ENCODE measurements at regions not wholly inside any gene's neighbourhood (a gene's known extent, or its start where the extent isn't known, plus 50 kb on each side); places are given as distances from the start of the nearest gene placed in this dataset.
A peak's percentile ranks its signal among the peaks of the same experiment; 100 is the strongest.

GRCh38 chr14:85417396-85417795, 112.5 kb upstream of the FLRT2 start:
- H3K4me1 ChIP-seq, result peaks cover 4 to 63% (median 31%) of the 10 kb centered on the region in 10 experiments; a peak in 17 of 20 replicates
- no peak for TF ChIP-seq Cebpa-rat (IDR thresholded peaks at IDR 0.05)
- peak overlapping the region in 6 of 11 experiments; percentile 10 to 75 (median 55); a peak in 8 of 22 replicates for H3K27ac ChIP-seq

GRCh38 chr14:85418721-85419120, 111.2 kb upstream of the FLRT2 start:
- no peak overlapping the region for H3K9ac ChIP-seq
- no peak for TF ChIP-seq Cebpa-rat (IDR thresholded peaks at IDR 0.05)
- H4K20me1 ChIP-seq, result no peaks in the 10 kb centered on the region
- H3K4me1 ChIP-seq, result peaks cover 4 to 58% (median 31%) of the 10 kb centered on the region in 10 experiments; a peak in 17 of 20 replicates
- H3K9me3 ChIP-seq (replicated peaks in 1 of 11), result peaks cover 0 to 10% (median 0%) of the 10 kb centered on the region in 11 experiments; a peak in 2 of 22 replicates
- H3K27ac ChIP-seq, result no peak overlapping the region
- H3K27me3 ChIP-seq, result no peaks in the 10 kb centered on the region
- H3K4me2 ChIP-seq, result no peak overlapping the region
- H3K36me3 ChIP-seq, result no peaks in the 10 kb centered on the region
- H3K4me3 ChIP-seq, result no peak overlapping the region

More at GRCh38 chr14:85417396-85417795, 112.5 kb upstream of the FLRT2 start:
- no peaks in the 10 kb centered on the region for H4K20me1 ChIP-seq
- no peaks in the 10 kb centered on the region for H3K27me3 ChIP-seq
- H3K9me3 ChIP-seq (replicated peaks in 1 of 11), result peaks cover 0 to 10% (median 0%) of the 10 kb centered on the region in 11 experiments; a peak in 2 of 22 replicates
- peak overlapping the region in 6 of 11 experiments; percentile 29 to 64 (median 44); a peak in 10 of 22 replicates for H3K4me2 ChIP-seq
- H3K9ac ChIP-seq, result no peak overlapping the region
- H3K4me3 ChIP-seq, result no peak overlapping the region
- no peaks in the 10 kb centered on the region for H3K36me3 ChIP-seq

- TF ChIP-seq Cebpa-rat (IDR thresholded peaks at IDR 0.05), result no peak
- H3K4me1 ChIP-seq, result peaks cover 4 to 46% (median 16%) of the 10 kb centered on the region in 10 experiments; a peak in 13 of 20 replicates
- H3K4me3 ChIP-seq, result no peak overlapping the region
- no peaks in the 10 kb centered on the region for H3K36me3 ChIP-seq
- H3K9me3 ChIP-seq (replicated peaks in 1 of 11), result peaks cover 0 to 2% (median 0%) of the 10 kb centered on the region in 11 experiments; a peak in 1 of 22 replicates
- H3K9ac ChIP-seq, result no peak overlapping the region
- no peak overlapping the region for H3K4me2 ChIP-seq
- H3K27me3 ChIP-seq, result no peaks in the 10 kb centered on the region
- no peaks in the 10 kb centered on the region for H4K20me1 ChIP-seq
- H3K27ac ChIP-seq, result no peak overlapping the region
Observed at GRCh38 chr14:85420278-85420677, 109.7 kb upstream of the FLRT2 start.

DNA sequence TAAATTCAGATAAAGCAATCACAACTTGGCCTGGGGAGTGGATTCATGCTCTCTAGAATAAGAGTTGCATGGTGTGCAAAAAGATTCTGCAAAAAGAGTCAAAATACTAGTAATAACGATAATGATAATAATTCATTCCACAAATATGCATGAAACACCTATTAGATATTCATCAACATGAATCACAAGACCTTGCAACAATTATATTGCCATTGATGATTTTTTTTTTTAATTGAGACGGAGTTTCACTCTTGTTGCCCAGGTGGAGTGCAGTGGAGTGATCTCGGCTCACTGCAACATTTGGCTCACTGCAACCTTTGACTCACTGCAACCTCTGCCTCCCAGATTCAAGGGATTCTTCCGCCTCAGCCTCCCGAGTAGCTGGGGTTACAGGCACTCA, 109.2 kb upstream of the FLRT2 start:
- H3K27me3 ChIP-seq, result no peaks in the 10 kb centered on the region
- H3K9me3 ChIP-seq (replicated peaks in 1 of 11), result no peaks in the 10 kb centered on the region
- peak overlapping the region in 1 of 11 experiments; percentile 69; a peak in 1 of 22 replicates for H3K4me2 ChIP-seq
- TF ChIP-seq Cebpa-rat (IDR thresholded peaks at IDR 0.05), result no peak
- H3K27ac ChIP-seq, result peak overlapping the region in 1 of 11 experiments; percentile 37; a peak in 2 of 22 replicates
- no peaks in the 10 kb centered on the region for H3K36me3 ChIP-seq
- no peak overlapping the region for H3K9ac ChIP-seq
- H3K4me3 ChIP-seq, result no peak overlapping the region
- peaks cover 4 to 47% (median 13%) of the 10 kb centered on the region in 10 experiments; a peak in 13 of 20 replicates for H3K4me1 ChIP-seq
- H4K20me1 ChIP-seq, result no peaks in the 10 kb centered on the region

- TF ChIP-seq Cebpa-rat (IDR thresholded peaks at IDR 0.05), result no peak
- peak overlapping the region in 4 of 11 experiments; percentile 6 to 69 (median 38); a peak in 6 of 22 replicates for H3K4me2 ChIP-seq
Observed at GRCh38 chr14:85421186-85421877, 108.6 kb upstream of the FLRT2 start.

GRCh38 chr14:85423889-85424288, 106.1 kb upstream of the FLRT2 start:
- Histone ChIP-seq H3K36me3 (no peaks in the 10 kb centered on the region), H4K20me1 (no peaks in the 10 kb centered on the region), H3K4me3 (no peak overlapping the region), H3K27me3 (no peaks in the 10 kb centered on the region), H3K9ac (no peak overlapping the region), H3K9me3 (replicated peaks in 1 of 11) (no peaks in the 10 kb centered on the region), H3K27ac (no peak overlapping the region), H3K4me2 (no peak overlapping the region), H3K4me1 (peaks cover 0 to 48% (median 0%) of the 10 kb centered on the region in 10 experiments; a peak in 6 of 20 replicates)
- no peak for TF ChIP-seq Cebpa-rat (IDR thresholded peaks at IDR 0.05)

More at GRCh38 chr14:85421186-85421877, 108.6 kb upstream of the FLRT2 start:
- Histone ChIP-seq H3K9ac (no peak overlapping the region), H3K4me3 (no peak overlapping the region), H4K20me1 (no peaks in the 10 kb centered on the region), H3K36me3 (no peaks in the 10 kb centered on the region), H3K27ac (peak overlapping the region in 1 of 11 experiments; percentile 37; a peak in 2 of 22 replicates), H3K4me1 (peaks cover 4 to 47% (median 11%) of the 10 kb centered on the region in 10 experiments; a peak in 13 of 20 replicates), H3K27me3 (no peaks in the 10 kb centered on the region), H3K9me3 (replicated peaks in 1 of 11) (no peaks in the 10 kb centered on the region)

- no peak overlapping the region for H3K4me3 ChIP-seq
- peak overlapping the region in 2 of 11 experiments; percentile 24 to 31; a peak in 1 of 22 replicates for H3K4me2 ChIP-seq
- H3K9me3 ChIP-seq (replicated peaks in 1 of 11), result peaks cover 0 to 11% (median 6%) of the 10 kb centered on the region in 11 experiments; a peak in 12 of 22 replicates
- no peak overlapping the region for H3K9ac ChIP-seq
- H3K27ac ChIP-seq, result no peak overlapping the region
- no peaks in the 10 kb centered on the region for H4K20me1 ChIP-seq
- peaks cover 0 to 52% (median 0%) of the 10 kb centered on the region in 10 experiments; a peak in 6 of 20 replicates for H3K4me1 ChIP-seq
- no peak for TF ChIP-seq Cebpa-rat (IDR thresholded peaks at IDR 0.05)
- no peaks in the 10 kb centered on the region for H3K36me3 ChIP-seq
- H3K27me3 ChIP-seq, result no peaks in the 10 kb centered on the region
Observed at GRCh38 chr14:85425507-85425906, 104.4 kb upstream of the FLRT2 start.

GRCh38 chr14:85426068-85426935, 103.6 kb upstream of the FLRT2 start:
- no peak overlapping the region for H3K27ac ChIP-seq
- H3K4me3 ChIP-seq, result no peak overlapping the region
- no peak for TF ChIP-seq Cebpa-rat (IDR thresholded peaks at IDR 0.05)
- peak overlapping the region in 2 of 11 experiments; percentile 16 to 41; a peak in 4 of 22 replicates for H3K4me2 ChIP-seq
- H3K27me3 ChIP-seq, result no peaks in the 10 kb centered on the region
- peaks cover 0 to 13% (median 9%) of the 10 kb centered on the region in 11 experiments; a peak in 12 of 22 replicates for H3K9me3 ChIP-seq (replicated peaks in 1 of 11)
- H3K9ac ChIP-seq, result no peak overlapping the region
- H4K20me1 ChIP-seq, result no peaks in the 10 kb centered on the region
- peaks cover 0 to 46% (median 0%) of the 10 kb centered on the region in 10 experiments; a peak in 6 of 20 replicates for H3K4me1 ChIP-seq
- H3K36me3 ChIP-seq, result no peaks in the 10 kb centered on the region

Measured in BLaER1 treated with 17β-estradiol and CSF1 and Interleukin-3, amounts not matched to agents 10 nM and 100 nM (cell line).